GM12878 (cell line): ENCODE measurements at regions not wholly inside any gene's neighbourhood (a gene's known extent, or its start where the extent isn't known, plus 50 kb on each side); places are given as distances from the start of the nearest gene placed in this dataset.

Experiments used
- ATF7 ChIP-seq: fragments of 450-650 bp; IDR thresholded peaks from 2 replicates; pipeline ENCODE4 v1.6.1; 2016; ENCODE audit warnings: low read depth, mild to moderate bottlenecking
- BCL11A ChIP-seq: IDR thresholded peaks from 2 replicates; pipeline ENCODE4 v1.6.1; 2011; ENCODE audit warnings: low read depth, low read length
- CREM ChIP-seq: IDR thresholded peaks from 2 replicates; pipeline ENCODE4 v1.6.1; 2014; ENCODE audit warnings: antibody characterized with exemption, low read depth
- FOXM1 ChIP-seq: IDR thresholded peaks from 2 replicates; pipeline ENCODE4 v1.6.1; 2012; ENCODE audit warnings: low read depth, mild to moderate bottlenecking, inconsistent platforms, low read length, moderate library complexity
- MXI1 ChIP-seq: fragments of 150-350 bp; IDR thresholded peaks from 2 replicates; pipeline ENCODE4 v1.6.1; 2011; ENCODE audit warnings: low read depth, mild to moderate bottlenecking, inconsistent platforms, low read length, improper control_type of control experiment
- NFYB ChIP-seq: IDR thresholded peaks from 2 replicates; pipeline ENCODE4 v1.6.1; 2011; ENCODE audit warnings: low read depth, mild to moderate bottlenecking, low read length, improper control_type of control experiment, moderate library complexity; ENCODE audit not compliant: insufficient read depth
- NR2F1 ChIP-seq: fragments of 450-650 bp; conservative IDR thresholded peaks from 2 replicates; pipeline ENCODE4 v1.6.1; 2017; ENCODE audit warnings: mild to moderate bottlenecking
- POLR2AphosphoS5 ChIP-seq: IDR thresholded peaks from 2 replicates; pipeline ENCODE4 v1.6.1; 2011; ENCODE audit warnings: mild to moderate bottlenecking, low read length, inconsistent platforms
- RUNX3 ChIP-seq: IDR thresholded peaks from 2 replicates; pipeline ENCODE4 v1.6.1; 2012; ENCODE audit warnings: low read length, inconsistent platforms
- SRF ChIP-seq, 2 experiments: IDR thresholded peaks; 2 replicates each; pipeline ENCODE4 v1.6.1; 2011; ENCODE audit warnings: low read depth in 2 of 2, low read length in 2 of 2, mild to moderate bottlenecking in 1 of 2, moderate library complexity in 1 of 2
- SUZ12 ChIP-seq: fragments of 200-600 bp; sonication (generic); IDR thresholded peaks from one replicate; pipeline ENCODE4 v1.6.1; 2018; ENCODE audit warnings: antibody characterized with exemption, mild to moderate bottlenecking; ENCODE audit not compliant: unreplicated experiment
- TBL1XR1 ChIP-seq: IDR thresholded peaks from 2 replicates; pipeline ENCODE4 v1.6.1; 2012; ENCODE audit warnings: low read depth, low read length, improper control_type of control experiment
- TCF3 ChIP-seq: IDR thresholded peaks from 2 replicates; pipeline ENCODE4 v1.6.1; 2012; ENCODE audit warnings: low read depth, mild to moderate bottlenecking, low read length, borderline replicate concordance; ENCODE audit not compliant: insufficient read depth
- YY1 ChIP-seq: IDR thresholded peaks from 2 replicates; pipeline ENCODE4 v1.6.1; 2011; ENCODE audit warnings: low read depth, mild to moderate bottlenecking, low read length
- TF ChIP-seq, protein P1 (sequence below): fragments of 450-650 bp; formaldehyde crosslinking; IDR thresholded peaks from 2 replicates; pipeline ENCODE4 v1.5.0; 2022; ENCODE audit warnings: mild to moderate bottlenecking, missing genetic modification characterization
- TF ChIP-seq, protein P2 (sequence below): fragments of 450-650 bp; IDR thresholded peaks from 2 replicates; pipeline ENCODE4 v1.6.1; 2018; ENCODE audit warnings: borderline replicate concordance, mild to moderate bottlenecking; ENCODE audit not compliant: partially characterized antibody

DNA sequence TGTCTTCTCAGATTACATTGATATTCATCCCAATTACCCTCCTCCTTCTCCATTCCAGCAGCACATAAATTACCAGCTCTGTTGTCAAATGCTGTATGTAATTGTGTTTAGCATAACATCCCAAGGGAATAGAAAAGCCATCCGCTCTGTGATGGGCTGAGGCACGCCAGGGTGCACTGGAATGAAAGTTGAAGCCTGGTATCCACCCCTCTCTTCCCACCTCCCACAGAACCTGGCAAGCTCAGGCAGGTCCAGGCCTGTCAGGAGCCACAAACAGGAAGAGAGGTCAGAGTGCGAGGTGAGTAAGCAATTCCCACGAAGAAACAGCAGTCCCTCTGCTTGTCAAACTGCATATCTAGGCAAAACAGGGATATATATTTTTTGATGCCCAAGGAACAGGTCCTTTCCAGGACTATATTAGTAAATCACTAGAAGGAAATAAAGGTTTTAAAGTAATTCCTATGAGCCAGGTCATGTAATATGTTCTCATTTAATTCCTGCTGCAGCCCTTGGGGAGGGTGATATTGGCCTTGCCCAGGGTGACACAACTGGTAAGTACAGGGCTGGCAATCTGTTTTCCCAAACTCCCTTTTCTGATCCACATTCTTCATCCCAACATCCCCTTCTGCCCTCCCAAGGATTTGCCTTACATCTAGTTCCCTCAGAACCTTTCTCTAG is 155.6 kb upstream of the GHITM start (continued):
- TF ChIP-seq, protein P1, sequence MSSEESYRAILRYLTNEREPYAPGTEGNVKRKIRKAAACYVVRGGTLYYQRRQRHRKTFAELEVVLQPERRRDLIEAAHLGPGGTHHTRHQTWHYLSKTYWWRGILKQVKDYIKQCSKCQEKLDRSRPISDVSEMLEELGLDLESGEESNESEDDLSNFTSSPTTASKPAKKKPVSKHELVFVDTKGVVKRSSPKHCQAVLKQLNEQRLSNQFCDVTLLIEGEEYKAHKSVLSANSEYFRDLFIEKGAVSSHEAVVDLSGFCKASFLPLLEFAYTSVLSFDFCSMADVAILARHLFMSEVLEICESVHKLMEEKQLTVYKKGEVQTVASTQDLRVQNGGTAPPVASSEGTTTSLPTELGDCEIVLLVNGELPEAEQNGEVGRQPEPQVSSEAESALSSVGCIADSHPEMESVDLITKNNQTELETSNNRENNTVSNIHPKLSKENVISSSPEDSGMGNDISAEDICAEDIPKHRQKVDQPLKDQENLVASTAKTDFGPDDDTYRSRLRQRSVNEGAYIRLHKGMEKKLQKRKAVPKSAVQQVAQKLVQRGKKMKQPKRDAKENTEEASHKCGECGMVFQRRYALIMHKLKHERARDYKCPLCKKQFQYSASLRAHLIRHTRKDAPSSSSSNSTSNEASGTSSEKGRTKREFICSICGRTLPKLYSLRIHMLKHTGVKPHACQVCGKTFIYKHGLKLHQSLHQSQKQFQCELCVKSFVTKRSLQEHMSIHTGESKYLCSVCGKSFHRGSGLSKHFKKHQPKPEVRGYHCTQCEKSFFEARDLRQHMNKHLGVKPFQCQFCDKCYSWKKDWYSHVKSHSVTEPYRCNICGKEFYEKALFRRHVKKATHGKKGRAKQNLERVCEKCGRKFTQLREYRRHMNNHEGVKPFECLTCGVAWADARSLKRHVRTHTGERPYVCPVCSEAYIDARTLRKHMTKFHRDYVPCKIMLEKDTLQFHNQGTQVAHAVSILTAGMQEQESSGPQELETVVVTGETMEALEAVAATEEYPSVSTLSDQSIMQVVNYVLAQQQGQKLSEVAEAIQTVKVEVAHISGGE (CRISPR knock-in tag) = no peak
- TF ChIP-seq POLR2AphosphoS5 (no peak), MXI1 (no peak), CREM (no peak), FOXM1 (no peak), TCF3 (no peak), RUNX3 (peak; percentile 53), BCL11A (no peak), ATF7 (no peak), SRF (IDR thresholded peaks at IDR 0.05; ENCODE audit: low read depth in 2 of 2, low read length in 2 of 2) (no peak), NR2F1 (peak; percentile 40; the same call in 1 of the 2 replicates), TBL1XR1 (no peak), NFYB (no peak), YY1 (no peak), SUZ12 (no peak)
- TF ChIP-seq, protein P2, sequence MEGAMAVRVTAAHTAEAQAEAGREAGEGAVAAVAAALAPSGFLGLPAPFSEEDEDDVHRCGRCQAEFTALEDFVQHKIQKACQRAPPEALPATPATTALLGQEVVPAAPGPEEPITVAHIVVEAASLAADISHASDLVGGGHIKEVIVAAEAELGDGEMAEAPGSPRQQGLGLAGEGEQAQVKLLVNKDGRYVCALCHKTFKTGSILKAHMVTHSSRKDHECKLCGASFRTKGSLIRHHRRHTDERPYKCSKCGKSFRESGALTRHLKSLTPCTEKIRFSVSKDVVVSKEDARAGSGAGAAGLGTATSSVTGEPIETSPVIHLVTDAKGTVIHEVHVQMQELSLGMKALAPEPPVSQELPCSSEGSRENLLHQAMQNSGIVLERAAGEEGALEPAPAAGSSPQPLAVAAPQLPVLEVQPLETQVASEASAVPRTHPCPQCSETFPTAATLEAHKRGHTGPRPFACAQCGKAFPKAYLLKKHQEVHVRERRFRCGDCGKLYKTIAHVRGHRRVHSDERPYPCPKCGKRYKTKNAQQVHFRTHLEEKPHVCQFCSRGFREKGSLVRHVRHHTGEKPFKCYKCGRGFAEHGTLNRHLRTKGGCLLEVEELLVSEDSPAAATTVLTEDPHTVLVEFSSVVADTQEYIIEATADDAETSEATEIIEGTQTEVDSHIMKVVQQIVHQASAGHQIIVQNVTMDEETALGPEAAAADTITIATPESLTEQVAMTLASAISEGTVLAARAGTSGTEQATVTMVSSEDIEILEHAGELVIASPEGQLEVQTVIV = no peak
